AG09319 (cell line): ENCODE measurements at regions not wholly inside any gene's neighbourhood (a gene's known extent, or its start where the extent isn't known, plus 50 kb on each side); places are given as distances from the start of the nearest gene placed in this dataset.
"Not testable (repeated sequence)": the region's sequence is repeated elsewhere in the genome, so short reads cannot be mapped to it uniquely, and the experiment has no call there.

ENCODE experiments used
- DNase-seq: peaks from one replicate; pipeline ENCODE4 v3.0.0-alpha.2; 2010; ENCODE audit warnings: low read depth; ENCODE audit errors: extremely low read depth
- TF ChIP-seq, protein P1 (sequence below): IDR thresholded peaks from 2 replicates; pipeline ENCODE4 v1.5.1; 2011; ENCODE audit warnings: low read depth, mild to moderate bottlenecking, inconsistent platforms, low read length, moderate library complexity

DNA sequence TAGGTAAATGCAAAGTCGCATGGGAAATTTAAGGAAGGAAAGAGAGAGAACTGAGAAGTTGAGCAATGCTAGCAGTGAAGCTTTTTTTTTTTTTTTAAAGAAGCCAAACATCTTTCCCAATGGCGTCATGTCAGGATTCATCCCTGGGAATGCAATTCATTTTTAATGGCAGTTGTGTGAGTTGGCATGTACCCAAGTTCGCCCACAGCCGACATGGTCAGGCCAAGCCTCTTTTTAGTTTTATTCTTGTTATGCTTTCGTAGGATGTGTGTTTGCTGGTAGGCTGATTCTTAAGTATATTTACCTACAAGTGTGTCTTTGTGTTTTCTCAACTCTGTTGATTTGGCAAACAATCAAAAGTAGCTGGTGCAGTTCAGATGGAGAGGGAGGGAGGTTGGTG lies 127.6 kb upstream of the ITGA6 start:
- TF ChIP-seq, protein P1, sequence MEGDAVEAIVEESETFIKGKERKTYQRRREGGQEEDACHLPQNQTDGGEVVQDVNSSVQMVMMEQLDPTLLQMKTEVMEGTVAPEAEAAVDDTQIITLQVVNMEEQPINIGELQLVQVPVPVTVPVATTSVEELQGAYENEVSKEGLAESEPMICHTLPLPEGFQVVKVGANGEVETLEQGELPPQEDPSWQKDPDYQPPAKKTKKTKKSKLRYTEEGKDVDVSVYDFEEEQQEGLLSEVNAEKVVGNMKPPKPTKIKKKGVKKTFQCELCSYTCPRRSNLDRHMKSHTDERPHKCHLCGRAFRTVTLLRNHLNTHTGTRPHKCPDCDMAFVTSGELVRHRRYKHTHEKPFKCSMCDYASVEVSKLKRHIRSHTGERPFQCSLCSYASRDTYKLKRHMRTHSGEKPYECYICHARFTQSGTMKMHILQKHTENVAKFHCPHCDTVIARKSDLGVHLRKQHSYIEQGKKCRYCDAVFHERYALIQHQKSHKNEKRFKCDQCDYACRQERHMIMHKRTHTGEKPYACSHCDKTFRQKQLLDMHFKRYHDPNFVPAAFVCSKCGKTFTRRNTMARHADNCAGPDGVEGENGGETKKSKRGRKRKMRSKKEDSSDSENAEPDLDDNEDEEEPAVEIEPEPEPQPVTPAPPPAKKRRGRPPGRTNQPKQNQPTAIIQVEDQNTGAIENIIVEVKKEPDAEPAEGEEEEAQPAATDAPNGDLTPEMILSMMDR, result no peak
- DNase-seq, result no peak

DNA sequence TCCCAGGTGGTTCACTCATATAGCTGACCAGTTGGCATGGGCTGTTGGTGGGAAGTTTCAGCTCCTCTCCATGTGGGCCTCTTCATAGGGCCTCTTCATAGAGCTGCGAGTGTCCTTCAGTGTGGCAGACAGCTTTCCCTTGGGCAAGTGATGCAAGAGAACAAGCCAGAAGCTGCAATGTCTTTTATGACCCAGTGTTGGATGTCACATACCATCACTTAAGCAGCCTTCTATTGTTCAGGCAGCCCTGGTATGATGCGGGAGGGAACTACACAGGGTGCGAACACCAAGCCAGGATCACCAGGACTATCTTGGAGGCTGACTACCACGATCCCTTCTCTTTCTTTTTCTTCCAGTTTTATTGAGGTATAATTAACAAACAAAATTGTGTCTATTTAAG lies 126.5 kb upstream of the ITGA6 start:
- TF ChIP-seq, protein P1, result no peak

DNA sequence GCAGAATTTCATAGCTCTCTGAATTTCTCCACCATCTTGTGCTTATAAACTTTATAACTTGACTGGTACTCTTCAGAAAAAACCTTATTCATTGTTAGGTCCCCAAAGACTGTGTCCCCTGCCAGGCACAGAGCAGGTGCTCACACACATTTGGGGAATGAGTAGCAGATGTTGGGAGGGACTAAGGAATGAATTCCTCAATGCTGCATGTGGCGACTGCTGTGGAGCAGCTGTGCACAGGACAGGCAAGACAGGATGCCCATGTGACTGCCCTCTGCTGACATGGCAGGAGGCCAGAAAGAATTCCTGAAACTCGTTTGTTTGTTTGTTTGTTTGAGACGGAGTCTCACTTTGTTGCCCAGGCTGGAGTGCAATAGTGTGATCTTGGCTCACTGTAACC lies 122.3 kb upstream of the ITGA6 start:
- TF ChIP-seq, protein P1, result no peak
- DNase-seq, result no peak

More for the DNA sequence above, 126.5 kb upstream of the ITGA6 start:
- DNase-seq, result no peak

DNA sequence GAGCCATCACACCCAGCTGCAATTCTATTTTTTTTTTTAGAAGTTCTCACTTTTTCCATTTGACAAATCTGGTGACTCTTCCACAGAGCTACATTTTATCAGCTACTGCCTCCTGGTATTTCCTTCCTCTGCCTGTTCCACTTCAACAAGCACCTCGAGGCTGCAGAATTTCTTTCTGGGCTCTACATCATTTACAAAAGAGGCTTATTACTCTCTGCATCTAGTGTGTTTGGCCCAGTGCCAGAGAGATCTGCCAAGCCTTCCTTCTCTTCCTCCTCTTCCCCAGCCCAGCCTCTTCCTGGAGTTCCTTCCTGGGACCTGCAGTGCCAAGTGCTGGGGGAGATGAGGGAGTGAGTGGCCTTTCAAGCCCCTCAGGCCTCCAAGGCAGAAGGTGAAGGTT lies 119.6 kb upstream of the ITGA6 start:
- TF ChIP-seq, protein P1, result no peak
- DNase-seq, result no peak

DNA sequence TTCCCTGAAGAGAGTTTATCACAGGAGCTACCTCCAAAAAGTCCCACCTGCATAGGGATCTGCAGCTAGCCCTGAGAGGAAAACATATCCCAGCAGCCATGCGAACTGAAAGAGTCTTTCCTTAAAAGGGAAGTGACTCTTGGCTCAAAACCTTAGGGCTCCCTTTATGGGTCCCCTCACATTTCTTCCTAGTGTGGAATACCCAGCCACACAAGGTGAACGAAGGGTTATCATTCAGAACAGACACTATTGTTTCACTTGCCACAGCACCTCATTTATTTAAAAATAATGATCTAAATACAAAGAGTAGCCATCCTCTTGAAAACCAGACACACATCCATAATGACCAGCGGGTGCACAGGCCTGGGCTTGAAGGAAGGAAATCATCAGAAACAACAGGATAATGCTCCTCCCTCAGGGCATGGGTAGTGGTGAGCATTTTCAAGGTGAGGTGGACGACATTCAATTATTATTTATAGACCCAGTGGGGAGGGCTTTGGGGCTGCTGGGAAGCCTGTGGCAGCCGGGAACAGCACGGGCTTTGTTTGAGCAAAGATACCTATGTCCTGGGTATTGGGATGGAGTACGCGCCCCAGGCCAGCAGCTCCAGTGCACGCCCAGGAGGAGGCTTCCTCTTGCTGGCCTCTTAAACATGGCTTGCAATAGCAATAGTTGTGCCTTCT lies 119.0 kb upstream of the ITGA6 start:
- no peak for DNase-seq
- TF ChIP-seq, protein P1, result no peak

DNA sequence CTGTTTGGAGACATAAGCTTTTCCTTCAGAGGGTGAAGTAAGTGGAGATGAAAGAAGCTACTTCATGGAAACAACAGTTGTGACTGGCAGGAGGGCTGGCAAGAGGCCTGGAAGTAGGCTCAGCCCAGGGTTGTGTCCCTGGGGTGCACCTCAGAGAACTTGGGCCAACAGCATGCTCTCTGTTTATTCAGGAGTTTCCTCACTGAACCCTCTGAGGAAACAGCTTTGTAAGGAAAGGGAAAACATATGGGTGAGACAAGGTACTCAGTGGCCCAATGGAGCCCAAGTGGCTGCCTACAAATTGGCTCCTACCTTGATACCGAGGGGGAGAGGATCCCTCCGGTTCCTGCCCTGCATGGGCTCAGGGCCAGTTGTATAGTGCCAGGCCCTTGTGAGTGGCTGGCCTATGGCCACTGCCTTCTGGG lies 115.5 kb upstream of the ITGA6 start:
- TF ChIP-seq, protein P1, result no peak
- no peak for DNase-seq

DNA sequence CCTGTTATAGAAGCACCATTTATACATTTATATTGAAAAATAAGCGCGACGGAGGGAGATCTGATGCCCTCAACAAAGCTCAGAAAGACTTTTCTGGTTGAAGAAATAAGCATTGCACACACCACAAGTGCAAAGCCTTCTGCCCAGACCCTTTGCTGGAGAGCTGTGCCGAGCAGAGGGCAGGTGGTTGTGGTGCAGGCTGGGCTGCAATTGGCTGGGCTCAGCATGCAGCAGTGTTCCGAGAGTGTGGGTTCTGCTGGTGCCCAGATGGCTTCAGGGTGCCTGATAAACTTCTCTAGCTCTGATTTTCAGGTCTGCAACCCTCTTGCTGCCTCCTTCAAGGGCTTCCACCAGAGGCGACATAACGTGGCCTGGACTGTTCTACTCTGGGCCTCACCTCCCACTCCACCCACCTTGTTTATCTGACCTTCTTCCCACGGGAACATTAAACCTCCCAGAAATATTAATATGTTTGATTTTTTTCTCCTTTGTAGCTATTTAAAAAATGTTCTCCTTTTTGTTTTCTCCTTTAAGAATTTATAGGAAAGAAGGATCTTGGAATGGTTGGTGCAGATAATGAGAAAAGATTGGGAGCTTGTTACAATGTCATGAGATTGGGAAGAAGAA lies 113.6 kb upstream of the ITGA6 start:
- TF ChIP-seq, protein P1, result no peak
- DNase-seq, result no peak

DNA sequence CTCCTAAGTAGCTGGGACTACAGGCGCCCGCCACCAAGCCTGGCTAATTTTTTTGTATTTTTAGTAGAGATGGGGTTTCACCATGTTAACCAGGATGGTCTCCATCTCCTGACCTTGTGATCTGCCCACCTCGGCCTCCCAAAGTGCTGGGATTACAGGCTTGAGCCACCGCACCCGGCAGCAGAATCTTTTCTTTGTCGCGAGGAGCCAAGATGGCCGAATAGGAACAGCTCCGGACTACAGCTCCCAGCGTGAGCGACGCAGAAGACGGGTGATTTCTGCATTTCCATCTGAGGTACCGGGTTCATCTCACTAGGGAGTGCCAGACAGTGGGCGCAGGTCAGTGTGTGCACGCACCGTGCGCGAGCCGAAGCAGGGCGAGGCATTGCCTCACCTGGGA lies 112.3 kb upstream of the ITGA6 start:
- DNase-seq, result not testable (repeated sequence)
